ENCODE measurements at regions not wholly inside any gene's neighbourhood (a gene's known extent, or its start where the extent isn't known, plus 50 kb on each side); places are given as distances from the start of the nearest gene placed in this dataset.

DNA sequence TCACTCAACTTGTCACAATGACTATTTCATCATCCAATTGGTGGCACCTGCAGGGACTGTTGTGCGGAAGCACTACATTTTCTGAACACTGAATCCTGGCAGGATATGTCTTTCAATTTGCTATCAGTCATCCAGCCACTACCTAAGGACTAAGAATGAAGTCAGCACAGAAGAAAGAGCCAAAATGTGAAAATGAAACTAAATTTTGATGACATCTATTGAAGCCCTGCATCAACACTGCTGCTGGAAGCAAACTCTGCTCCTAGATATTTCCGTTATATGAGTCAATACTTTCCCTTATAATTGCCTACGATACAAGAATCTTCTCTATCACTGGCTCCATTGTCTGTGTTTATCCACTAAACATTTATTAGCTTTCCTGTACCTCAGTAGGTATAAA is 917.9 kb downstream of the RAPGEF2 start:
- TF ChIP-seq CTCF (conservative IDR thresholded peaks at IDR 0.05 in 1 of 2, IDR thresholded peaks at IDR 0.05 in 1 of 2; ENCODE audit: low read depth in 1 of 2, low read length in 2 of 2) (no peak), EZH2 (IDR thresholded peaks at IDR 0.05; ENCODE audit: low read length, missing control alignments) (no peak)

All from fibroblast of lung (primary cell).